ENCODE measurements at regions not wholly inside any gene's neighbourhood (a gene's known extent, or its start where the extent isn't known, plus 50 kb on each side); places are given as distances from the start of the nearest gene placed in this dataset.

DNA sequence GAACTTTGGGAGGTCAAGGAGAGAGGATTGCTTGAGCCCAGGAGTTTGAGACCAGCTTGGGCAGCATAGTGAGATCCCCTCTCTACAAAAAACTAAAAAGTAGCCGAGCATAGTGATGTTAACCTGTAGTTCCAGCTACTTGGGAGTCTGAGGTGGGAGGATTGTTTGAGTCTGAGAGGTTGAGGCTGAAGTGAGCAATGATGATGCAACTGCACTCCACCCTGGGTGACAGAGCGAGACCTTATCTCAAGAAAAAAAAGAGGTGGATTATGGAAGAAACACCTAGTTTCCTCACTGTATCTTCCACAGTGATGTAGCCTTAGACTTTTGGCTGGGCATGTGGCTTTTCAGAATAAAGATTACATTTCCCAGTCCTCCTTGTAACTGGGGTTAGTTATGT, 237.2 kb upstream of the SPRED2 start:
- no peak for FAIRE-seq
- no peaks in the 10 kb centered on the region for H3K36me3 ChIP-seq (replicated peaks in 1 of 2; ENCODE audit: control insufficient read depth in 1 of 2, insufficient read depth in 2 of 2, low read length in 2 of 2)
- intact Hi-C loops (cut with micrococcal nuclease; ENCODE audit: unreplicated experiment) = no loop called here
- WGBS (ENCODE audit: low lambda C conversion rate) = 0% methylated on average over 2 of the region's 2 CpGs
- in situ Hi-C loops (cut with HindIII; ENCODE audit: extremely low pct_ligation_motif_present, low pct_unique_long_range_greater_than_20kb) = no loop called here
- no peaks in the 10 kb centered on the region for H3K79me2 ChIP-seq (ENCODE audit: insufficient read depth, low read length)
- no peak overlapping the region for H3K4me3 ChIP-seq (replicated peaks in 1 of 3; ENCODE audit: insufficient read depth in 1 of 3, low read depth in 2 of 3, low read length in 3 of 3)
- H4K20me1 ChIP-seq (ENCODE audit: insufficient read depth, low read length) = no peaks in the 10 kb centered on the region
- H3K9ac ChIP-seq (ENCODE audit: insufficient read depth, low read depth, low read length) = no peak overlapping the region
- no peaks in the 10 kb centered on the region for H3K9me3 ChIP-seq (ENCODE audit: low read length)
- no peak overlapping the region for H3K27ac ChIP-seq (ENCODE audit: extremely low read length, insufficient read depth, low read length)
- no peaks in the 10 kb centered on the region for H3K27me3 ChIP-seq (ENCODE audit: control insufficient read depth in 1 of 2, insufficient read depth in 2 of 2, low read length in 2 of 2)
- no peak overlapping the region for H2AFZ ChIP-seq (ENCODE audit: low read length)
- ATAC-seq = no peak
- no peak overlapping the region for H3K4me2 ChIP-seq (ENCODE audit: low read depth, low read length)
- ChIA-PET POLR2A (no interaction called here), CTCF (ENCODE audit: low intra/inter-chr PET ratio, low total read pairs) (no interaction called here)
- no TSS peak for BruUV-seq (replicated peaks)
- DNase-seq (ENCODE audit: low spot score) = no peak
- H3K4me1 ChIP-seq (ENCODE audit: insufficient read depth, low read length) = no peaks in the 10 kb centered on the region
- TF ChIP-seq KIAA2018 (CRISPR knock-in tag; IDR thresholded peaks at IDR 0.05; ENCODE audit: borderline replicate concordance) = no peak
- no peak for TF ChIP-seq ZNF460 (CRISPR knock-in tag; IDR thresholded peaks at IDR 0.05; ENCODE audit: borderline replicate concordance)
- TF ChIP-seq NKX3-1 (CRISPR knock-in tag; IDR thresholded peaks at IDR 0.05) = no peak
- TF ChIP-seq ZNF75D (CRISPR knock-in tag; IDR thresholded peaks at IDR 0.05; ENCODE audit: borderline replicate concordance) = no peak
- TF ChIP-seq BRCA1 (CRISPR knock-in tag; IDR thresholded peaks at IDR 0.05) = no peak
- no peak for TF ChIP-seq ZNF225 (CRISPR knock-in tag; IDR thresholded peaks at IDR 0.05)
- TF ChIP-seq ZBTB42 (CRISPR knock-in tag; IDR thresholded peaks at IDR 0.05) = no peak
- TF ChIP-seq, protein P1, sequence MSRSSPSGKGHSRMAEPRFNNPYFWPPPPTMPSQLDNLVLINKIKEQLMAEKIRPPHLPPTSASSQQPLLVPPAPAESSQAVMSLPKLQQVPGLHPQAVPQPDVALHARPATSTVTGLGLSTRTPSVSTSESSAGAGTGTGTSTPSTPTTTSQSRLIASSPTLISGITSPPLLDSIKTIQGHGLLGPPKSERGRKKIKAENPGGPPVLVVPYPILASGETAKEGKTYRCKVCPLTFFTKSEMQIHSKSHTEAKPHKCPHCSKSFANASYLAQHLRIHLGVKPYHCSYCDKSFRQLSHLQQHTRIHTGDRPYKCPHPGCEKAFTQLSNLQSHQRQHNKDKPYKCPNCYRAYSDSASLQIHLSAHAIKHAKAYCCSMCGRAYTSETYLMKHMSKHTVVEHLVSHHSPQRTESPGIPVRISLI (CRISPR knock-in tag; IDR thresholded peaks at IDR 0.05; ENCODE audit: borderline replicate concordance) = no peak
- no peak for TF ChIP-seq ZNF337 (CRISPR knock-in tag; IDR thresholded peaks at IDR 0.05; ENCODE audit: borderline replicate concordance, low read depth)
- no peak for TF ChIP-seq IRX3 (CRISPR knock-in tag; IDR thresholded peaks at IDR 0.05; ENCODE audit: borderline replicate concordance, low read depth)
- no peak for TF ChIP-seq MAFK (conservative IDR thresholded peaks at IDR 0.05 in 1 of 2, IDR thresholded peaks at IDR 0.05 in 1 of 2; ENCODE audit: low read length in 2 of 2)
- TF ChIP-seq HMG20B (CRISPR knock-in tag; conservative IDR thresholded peaks at IDR 0.05) = no peak
- TF ChIP-seq, protein P2, sequence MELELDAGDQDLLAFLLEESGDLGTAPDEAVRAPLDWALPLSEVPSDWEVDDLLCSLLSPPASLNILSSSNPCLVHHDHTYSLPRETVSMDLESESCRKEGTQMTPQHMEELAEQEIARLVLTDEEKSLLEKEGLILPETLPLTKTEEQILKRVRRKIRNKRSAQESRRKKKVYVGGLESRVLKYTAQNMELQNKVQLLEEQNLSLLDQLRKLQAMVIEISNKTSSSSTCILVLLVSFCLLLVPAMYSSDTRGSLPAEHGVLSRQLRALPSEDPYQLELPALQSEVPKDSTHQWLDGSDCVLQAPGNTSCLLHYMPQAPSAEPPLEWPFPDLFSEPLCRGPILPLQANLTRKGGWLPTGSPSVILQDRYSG (CRISPR knock-in tag; IDR thresholded peaks at IDR 0.05) = no peak
- no peak for TF ChIP-seq PBX3 (CRISPR knock-in tag; IDR thresholded peaks at IDR 0.05; ENCODE audit: borderline replicate concordance)
- no peak for TF ChIP-seq ZNF282 (IDR thresholded peaks at IDR 0.05; ENCODE audit: partially characterized antibody)
